Naive thymus-derived CD4-positive, alpha-beta T cell (primary cell): ENCODE measurements at regions not wholly inside any gene's neighbourhood (a gene's known extent, or its start where the extent isn't known, plus 50 kb on each side); places are given as distances from the start of the nearest gene placed in this dataset.

ENCODE experiments used
- ATAC-seq: fragments of 150-1000 bp; cut with Tn5 transposase; 2 replicates; pipeline ENCODE4 v1.10.0; 2021; ENCODE audit warnings: mild to moderate bottlenecking, moderate library complexity
- CTCF ChIA-PET: fragments of 350-600 bp; sonication (Branson Sonifier 250); formaldehyde crosslinking; loops from one replicate; lab custom pipeline; 2021; ENCODE audit warnings: antibody characterized with exemption; lab: Charles Lee
- POLR2A ChIA-PET: fragments of 350-600 bp; sonication (Branson Sonifier 250); formaldehyde crosslinking; loops from one replicate; lab custom pipeline; 2021; ENCODE audit warnings: antibody characterized with exemption, inconsistent platforms; lab: Charles Lee
- DNase-seq, 9 donors: peaks; one replicate each; pipeline versions ENCODE4 v3.0.0 to v3.0.0-alpha.2; 2020 to 2022; ENCODE audit warnings: mixed read lengths in 1 of 9
- H3K27ac ChIP-seq: one replicate; pipeline ENCODE4 v1.7.0; 2013; ENCODE audit warnings: mild to moderate bottlenecking, low read depth, low read length, moderate library complexity
- H3K27me3 ChIP-seq, 2 donors: one replicate each; pipeline ENCODE4 v1.7.0; 2013; ENCODE audit warnings: low read length in 2 of 2, mild to moderate bottlenecking in 2 of 2, moderate library complexity in 2 of 2; ENCODE audit not compliant: control insufficient read depth in 2 of 2, insufficient read depth in 2 of 2
- H3K36me3 ChIP-seq, 3 experiments: 1 replicate in 2 of 3; 2 replicates in 1 of 3; pipeline ENCODE4 v1.7.0; 2013; ENCODE audit warnings: low read length in 3 of 3, mild to moderate bottlenecking in 3 of 3, moderate library complexity in 1 of 3; ENCODE audit not compliant: insufficient read depth in 3 of 3, control insufficient read depth in 2 of 3
- H3K4me1 ChIP-seq, 2 donors: one replicate each; pipeline ENCODE4 v1.7.0; 2013; ENCODE audit warnings: low read length in 2 of 2, mild to moderate bottlenecking in 2 of 2, moderate library complexity in 1 of 2; ENCODE audit not compliant: control insufficient read depth in 2 of 2, insufficient read depth in 2 of 2
- H3K4me3 ChIP-seq: 2 replicates; pipeline ENCODE4 v1.7.0; 2013; ENCODE audit warnings: mild to moderate bottlenecking, low read length
- H3K9me3 ChIP-seq, 3 experiments: 1 replicate in 2 of 3; 2 replicates in 1 of 3; pipeline ENCODE4 v1.7.0; 2013; ENCODE audit warnings: low read length in 3 of 3; ENCODE audit not compliant: control insufficient read depth in 2 of 3
- H3K27ac Mint-ChIP-seq, 9 donors: one replicate each; pipeline ENCODE4 v1.8.0; 2020 to 2022; ENCODE audit warnings: mixed read lengths in 9 of 9, mild to moderate bottlenecking in 8 of 9, moderate library complexity in 5 of 9, inconsistent platforms in 2 of 9
- H3K27me3 Mint-ChIP-seq, 5 donors: one replicate each; pipeline ENCODE4 v1.8.0; 2021 to 2022; ENCODE audit warnings: mixed read lengths in 5 of 5, mild to moderate bottlenecking in 1 of 5
- H3K36me3 Mint-ChIP-seq, 5 donors: one replicate each; pipeline ENCODE4 v1.8.0; 2020 to 2022; ENCODE audit warnings: mixed read lengths in 5 of 5, mild to moderate bottlenecking in 3 of 5, inconsistent platforms in 1 of 5
- H3K4me1 Mint-ChIP-seq, 7 donors: one replicate each; pipeline ENCODE4 v1.8.0; 2020 to 2022; ENCODE audit warnings: mixed read lengths in 7 of 7, mild to moderate bottlenecking in 3 of 7, inconsistent platforms in 1 of 7
- H3K4me3 Mint-ChIP-seq, 10 donors: one replicate each; pipeline ENCODE4 v1.8.0; 2020 to 2022; ENCODE audit warnings: mild to moderate bottlenecking in 10 of 10, mixed read lengths in 10 of 10, moderate library complexity in 6 of 10, inconsistent platforms in 2 of 10
- H3K9me3 Mint-ChIP-seq, 11 donors: one replicate each; pipeline ENCODE4 v1.8.0; 2020 to 2022; ENCODE audit warnings: mixed read lengths in 11 of 11, mild to moderate bottlenecking in 4 of 11, inconsistent platforms in 1 of 11, moderate library complexity in 1 of 11
- intact Hi-C, 2 donors: fragments of 100-400 bp; cut with micrococcal nuclease; formaldehyde crosslinking; loops; one replicate each; pipeline ENCODE4 v1.15.1; 2023

GRCh38 chr1:29824511-29825273 lies 588.4 kb downstream of the PTPRU start:
- Histone ChIP-seq H3K9me3 (no peaks in the 10 kb centered on the region), H3K4me1 (no peaks in the 10 kb centered on the region), H3K27me3 (no peaks in the 10 kb centered on the region), H3K27ac (no peak overlapping the region), H3K36me3 (no peaks in the 10 kb centered on the region), H3K4me3 (no peak overlapping the region)
- DNase-seq = no peak
- Mint-ChIP-seq H3K36me3 (no peaks in the 10 kb centered on the region), H3K27ac (no peak overlapping the region), H3K4me1 (no peaks in the 10 kb centered on the region), H3K9me3 (peaks cover 0 to 2% (median 0%) of the 10 kb centered on the region in 11 donors), H3K27me3 (peaks cover 15 to 66% (median 34%) of the 10 kb centered on the region in 5 donors), H3K4me3 (no peak overlapping the region)
- ChIA-PET CTCF (no interaction called here), POLR2A (no interaction called here)
- ATAC-seq = no peak
- intact Hi-C loops = no loop called here

GRCh38 chr1:29824025-29824424 lies 587.7 kb downstream of the PTPRU start:
- no peaks in the 10 kb centered on the region for H3K36me3 Mint-ChIP-seq
- CTCF ChIA-PET = no interaction called here
- intact Hi-C loops = no loop called here
- no peak overlapping the region for H3K4me3 Mint-ChIP-seq
- no peaks in the 10 kb centered on the region for H3K4me1 ChIP-seq
- H3K4me3 ChIP-seq = no peak overlapping the region
- H3K36me3 ChIP-seq = no peaks in the 10 kb centered on the region
- peaks cover 0 to 9% (median 0%) of the 10 kb centered on the region in 11 donors for H3K9me3 Mint-ChIP-seq
- no peak overlapping the region for H3K27ac Mint-ChIP-seq
- H3K9me3 ChIP-seq = no peaks in the 10 kb centered on the region
- no peak for ATAC-seq
- H3K4me1 Mint-ChIP-seq = no peaks in the 10 kb centered on the region
- peaks cover 18 to 64% (median 35%) of the 10 kb centered on the region in 5 donors for H3K27me3 Mint-ChIP-seq
- H3K27ac ChIP-seq = no peak overlapping the region
- no peak for DNase-seq
- POLR2A ChIA-PET = no interaction called here
- H3K27me3 ChIP-seq = no peaks in the 10 kb centered on the region

- intact Hi-C loops = no loop called here
- Histone ChIP-seq H3K27ac (no peak overlapping the region), H3K4me1 (no peaks in the 10 kb centered on the region), H3K9me3 (no peaks in the 10 kb centered on the region), H3K36me3 (no peaks in the 10 kb centered on the region), H3K4me3 (no peak overlapping the region), H3K27me3 (no peaks in the 10 kb centered on the region)
- Mint-ChIP-seq H3K36me3 (no peaks in the 10 kb centered on the region), H3K9me3 (peaks cover 0 to 10% (median 0%) of the 10 kb centered on the region in 11 donors), H3K4me3 (no peak overlapping the region), H3K27ac (no peak overlapping the region), H3K4me1 (no peaks in the 10 kb centered on the region), H3K27me3 (peaks cover 18 to 68% (median 35%) of the 10 kb centered on the region in 5 donors)
- DNase-seq = no peak
- ChIA-PET CTCF (no interaction called here), POLR2A (no interaction called here)
- no peak for ATAC-seq
These were observed 587.2 kb downstream of the PTPRU start for GRCh38 chr1:29823561-29823960.

- H3K36me3 Mint-ChIP-seq = no peaks in the 10 kb centered on the region
- POLR2A ChIA-PET = no interaction called here
- intact Hi-C loops = no loop called here
- no peak overlapping the region for H3K4me3 ChIP-seq
- no peaks in the 10 kb centered on the region for H3K27me3 ChIP-seq
- no peaks in the 10 kb centered on the region for H3K4me1 Mint-ChIP-seq
- H3K4me1 ChIP-seq = no peaks in the 10 kb centered on the region
- ATAC-seq (no peak), DNase-seq (no peak)
- no peak overlapping the region for H3K27ac Mint-ChIP-seq
- no peak overlapping the region for H3K27ac ChIP-seq
- no peaks in the 10 kb centered on the region for H3K9me3 ChIP-seq
- CTCF ChIA-PET = no interaction called here
- H3K4me3 Mint-ChIP-seq = no peak overlapping the region
- H3K9me3 Mint-ChIP-seq = peaks cover 0 to 10% (median 0%) of the 10 kb centered on the region in 11 donors
- H3K27me3 Mint-ChIP-seq = peaks cover 31 to 59% (median 34%) of the 10 kb centered on the region in 5 donors
- no peaks in the 10 kb centered on the region for H3K36me3 ChIP-seq
These were observed 585.3 kb downstream of the PTPRU start for GRCh38 chr1:29821605-29822004.

- Histone ChIP-seq H3K4me1 (no peaks in the 10 kb centered on the region), H3K27me3 (no peaks in the 10 kb centered on the region), H3K4me3 (no peak overlapping the region), H3K9me3 (no peaks in the 10 kb centered on the region), H3K36me3 (no peaks in the 10 kb centered on the region), H3K27ac (no peak overlapping the region)
- Mint-ChIP-seq H3K4me1 (no peaks in the 10 kb centered on the region), H3K36me3 (no peaks in the 10 kb centered on the region), H3K4me3 (no peak overlapping the region), H3K27ac (no peak overlapping the region), H3K27me3 (peaks cover 33 to 58% (median 40%) of the 10 kb centered on the region in 5 donors), H3K9me3 (peaks cover 0 to 10% (median 0%) of the 10 kb centered on the region in 11 donors)
- intact Hi-C loops = no loop called here
- POLR2A ChIA-PET = no interaction called here
- ATAC-seq = no peak
- CTCF ChIA-PET = no interaction called here
- no peak for DNase-seq
These were observed 584.1 kb downstream of the PTPRU start for GRCh38 chr1:29820401-29820800.

GRCh38 chr1:29812408-29813135 lies 576.2 kb downstream of the PTPRU start:
- no peak overlapping the region for H3K4me3 Mint-ChIP-seq
- intact Hi-C loops = no loop called here

More at GRCh38 chr1:29812408-29813135, 576.2 kb downstream of the PTPRU start:
- H3K27ac ChIP-seq = no peak overlapping the region
- Mint-ChIP-seq H3K27ac (no peak overlapping the region), H3K36me3 (no peaks in the 10 kb centered on the region), H3K9me3 (peaks cover 0 to 4% (median 0%) of the 10 kb centered on the region in 11 donors), H3K4me1 (peaks cover 0 to 4% (median 0%) of the 10 kb centered on the region in 7 donors), H3K27me3 (peaks cover 0 to 30% (median 21%) of the 10 kb centered on the region in 5 donors)
- POLR2A ChIA-PET = no interaction called here
- no peaks in the 10 kb centered on the region for H3K36me3 ChIP-seq
- no peaks in the 10 kb centered on the region for H3K9me3 ChIP-seq
- CTCF ChIA-PET = no interaction called here
- no peak for DNase-seq
- H3K4me3 ChIP-seq = no peak overlapping the region
- ATAC-seq = no peak
- no peaks in the 10 kb centered on the region for H3K4me1 ChIP-seq
- no peaks in the 10 kb centered on the region for H3K27me3 ChIP-seq
